ENCODE measurements at regions not wholly inside any gene's neighbourhood (a gene's known extent, or its start where the extent isn't known, plus 50 kb on each side); places are given as distances from the start of the nearest gene placed in this dataset.

- no peak for TF ChIP-seq ZNF837 (tag by site-specific recombination; IDR thresholded peaks at IDR 0.05)
These were observed 561.2 kb upstream of the SEL1L start (continued) for GRCh38 chr14:82094829-82095345.

DNA sequence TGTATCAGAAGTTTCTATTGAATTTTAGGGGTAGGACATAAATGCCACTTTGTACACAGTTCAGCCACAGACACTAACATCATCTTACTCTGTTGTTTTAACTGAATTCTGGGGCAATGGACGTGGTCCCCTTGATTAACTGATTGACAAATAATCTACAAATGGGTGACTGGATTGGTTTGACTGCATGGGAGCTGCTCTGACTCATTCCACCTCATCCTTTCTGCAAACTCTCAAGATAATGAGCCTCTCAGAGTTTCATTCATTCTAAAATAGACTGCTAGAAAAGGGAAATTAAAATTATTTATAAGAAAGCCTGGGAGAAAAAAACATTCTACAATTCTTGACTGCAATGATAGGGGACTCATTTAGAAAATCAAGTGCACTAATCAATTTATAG, 570.4 kb upstream of the SEL1L start:
- Histone ChIP-seq H3K4me3 (ENCODE audit: low read depth, low read length) (no peak overlapping the region), H3K9me3 (ENCODE audit: control insufficient read depth, insufficient read depth, low read depth, low read length) (no peaks in the 10 kb centered on the region), H3K27ac (ENCODE audit: extremely low read depth, low read depth, low read length) (no peak overlapping the region), H3K36me3 (ENCODE audit: control insufficient read depth in 2 of 2, insufficient read depth in 1 of 2, low read length in 2 of 2) (no peaks in the 10 kb centered on the region), H3K4me1 (ENCODE audit: control insufficient read depth, insufficient read depth, low read length) (no peaks in the 10 kb centered on the region)
- ChIA-PET POLR2A (no interaction called here), CTCF (no interaction called here)
- TF ChIP-seq ZNF24 (tag by site-specific recombination; IDR thresholded peaks at IDR 0.05) (no peak), ZBTB20 (tag by site-specific recombination; IDR thresholded peaks at IDR 0.05) (no peak)

DNA sequence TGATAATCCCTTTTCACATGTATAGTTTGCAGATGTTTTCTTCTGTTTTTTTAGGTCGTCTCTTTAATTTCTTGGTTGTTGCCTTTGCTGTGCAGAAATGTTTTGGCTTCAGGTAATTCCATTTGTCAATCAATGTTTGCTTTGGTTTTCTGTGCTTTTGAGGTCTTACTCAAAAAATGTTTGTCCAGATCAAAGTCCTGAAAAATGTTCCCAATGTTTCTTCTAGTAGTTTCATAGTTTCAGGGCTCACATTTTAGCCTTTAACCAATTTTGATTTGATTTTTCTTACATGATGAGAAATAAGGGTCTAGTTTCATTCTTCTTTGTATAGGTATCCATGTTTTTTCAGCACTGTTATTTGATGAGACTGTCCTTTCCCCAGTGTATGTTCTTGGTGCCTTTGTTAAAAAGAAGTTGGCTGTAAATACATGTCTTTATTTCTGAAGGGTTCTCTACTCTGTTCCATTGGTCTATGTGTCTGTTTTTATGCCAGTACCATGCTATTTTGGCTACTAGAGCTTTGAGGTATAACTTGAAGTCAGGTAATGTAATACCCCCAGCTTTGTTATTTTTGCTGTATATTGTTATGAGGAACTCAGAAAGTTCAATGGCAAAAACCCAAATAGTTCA, 578.7 kb upstream of the SEL1L start:
- no peak overlapping the region for H3K4me3 ChIP-seq (ENCODE audit: low read depth, low read length)
- no peaks in the 10 kb centered on the region for H3K9me3 ChIP-seq (ENCODE audit: control insufficient read depth, insufficient read depth, low read depth, low read length)
- no peaks in the 10 kb centered on the region for H3K4me1 ChIP-seq (ENCODE audit: control insufficient read depth, insufficient read depth, low read length)
- TF ChIP-seq PRDM4 (tag by site-specific recombination; IDR thresholded peaks at IDR 0.05) = no peak
- TF ChIP-seq ZFP41 (tag by site-specific recombination; IDR thresholded peaks at IDR 0.05; ENCODE audit: borderline replicate concordance) = no peak
- TF ChIP-seq, protein P1, sequence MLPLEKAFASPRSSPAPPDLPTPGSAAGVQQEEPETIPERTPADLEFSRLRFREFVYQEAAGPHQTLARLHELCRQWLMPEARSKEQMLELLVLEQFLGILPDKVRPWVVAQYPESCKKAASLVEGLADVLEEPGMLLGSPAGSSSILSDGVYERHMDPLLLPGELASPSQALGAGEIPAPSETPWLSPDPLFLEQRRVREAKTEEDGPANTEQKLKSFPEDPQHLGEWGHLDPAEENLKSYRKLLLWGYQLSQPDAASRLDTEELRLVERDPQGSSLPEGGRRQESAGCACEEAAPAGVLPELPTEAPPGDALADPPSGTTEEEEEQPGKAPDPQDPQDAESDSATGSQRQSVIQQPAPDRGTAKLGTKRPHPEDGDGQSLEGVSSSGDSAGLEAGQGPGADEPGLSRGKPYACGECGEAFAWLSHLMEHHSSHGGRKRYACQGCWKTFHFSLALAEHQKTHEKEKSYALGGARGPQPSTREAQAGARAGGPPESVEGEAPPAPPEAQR (tag by site-specific recombination; IDR thresholded peaks at IDR 0.05) = no peak
- no peak for TF ChIP-seq ZNF354C (tag by site-specific recombination; IDR thresholded peaks at IDR 0.05; ENCODE audit: borderline replicate concordance, low read depth)
- H3K36me3 ChIP-seq (ENCODE audit: control insufficient read depth in 2 of 2, insufficient read depth in 1 of 2, low read length in 2 of 2) = no peaks in the 10 kb centered on the region
- no peak overlapping the region for H3K27ac ChIP-seq (ENCODE audit: extremely low read depth, low read depth, low read length)
- CTCF ChIA-PET = no interaction called here
- POLR2A ChIA-PET = no interaction called here

DNA sequence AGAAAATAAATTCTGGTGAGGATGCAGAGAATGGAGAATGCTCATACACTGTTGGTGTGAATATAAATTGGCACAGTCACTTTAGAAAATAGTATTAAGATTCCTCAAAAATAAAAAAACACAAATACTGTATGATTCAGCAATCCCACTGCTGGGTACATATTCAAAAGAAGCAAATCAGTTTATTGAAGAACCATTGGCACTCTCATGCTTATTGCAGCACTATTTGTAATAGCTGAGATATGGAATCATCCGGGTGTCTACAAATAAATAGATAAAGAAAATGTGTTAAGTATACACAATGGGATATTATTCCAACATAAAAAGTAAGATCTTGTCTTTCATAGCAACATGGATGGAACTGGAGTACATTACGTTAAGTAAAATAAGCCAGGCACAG, 579.4 kb upstream of the SEL1L start:
- H3K9me3 ChIP-seq (ENCODE audit: control insufficient read depth, insufficient read depth, low read depth, low read length) = no peaks in the 10 kb centered on the region
- H3K4me3 ChIP-seq (ENCODE audit: low read depth, low read length) = no peak overlapping the region
- POLR2A ChIA-PET = no interaction called here

DNA sequence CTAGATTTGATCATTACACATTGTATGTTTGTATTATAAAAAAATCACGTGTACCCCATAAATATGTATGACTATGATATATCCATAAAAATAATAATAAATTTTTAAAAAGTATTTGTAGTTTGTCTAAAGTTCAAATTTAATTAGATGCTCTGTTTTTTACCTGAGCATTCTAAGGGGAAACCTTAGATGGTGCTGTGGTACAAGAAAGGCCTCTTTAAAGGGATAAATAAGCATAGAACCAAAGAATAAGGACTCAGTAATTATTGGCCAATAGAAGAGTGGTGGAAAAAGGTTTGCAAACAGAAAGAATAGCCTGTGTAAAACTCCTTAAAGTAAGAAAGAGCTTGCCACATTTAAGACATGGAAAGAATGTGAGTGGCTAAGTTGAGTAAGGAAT, 580.1 kb upstream of the SEL1L start:
- CTCF ChIA-PET = no interaction called here
- Histone ChIP-seq H3K36me3 (ENCODE audit: control insufficient read depth in 2 of 2, insufficient read depth in 1 of 2, low read length in 2 of 2) (no peaks in the 10 kb centered on the region), H3K27ac (ENCODE audit: extremely low read depth, low read depth, low read length) (no peak overlapping the region), H3K4me1 (ENCODE audit: control insufficient read depth, insufficient read depth, low read length) (no peaks in the 10 kb centered on the region), H3K4me3 (ENCODE audit: low read depth, low read length) (no peak overlapping the region), H3K9me3 (ENCODE audit: control insufficient read depth, insufficient read depth, low read depth, low read length) (no peaks in the 10 kb centered on the region)
- TF ChIP-seq ZNF529 (tag by site-specific recombination; IDR thresholded peaks at IDR 0.05; ENCODE audit: insufficient replicate concordance) (no peak), IKZF3 (tag by site-specific recombination; IDR thresholded peaks at IDR 0.05) (no peak)
- POLR2A ChIA-PET = no interaction called here

More for the DNA sequence above, 579.4 kb upstream of the SEL1L start:
- H3K36me3 ChIP-seq (ENCODE audit: control insufficient read depth in 2 of 2, insufficient read depth in 1 of 2, low read length in 2 of 2) = no peaks in the 10 kb centered on the region
- no peak overlapping the region for H3K27ac ChIP-seq (ENCODE audit: extremely low read depth, low read depth, low read length)
- H3K4me1 ChIP-seq (ENCODE audit: control insufficient read depth, insufficient read depth, low read length) = no peaks in the 10 kb centered on the region
- CTCF ChIA-PET = no interaction called here
- TF ChIP-seq ZNF138 (tag by site-specific recombination; IDR thresholded peaks at IDR 0.05; ENCODE audit: borderline replicate concordance) (no peak), ZNF792 (tag by site-specific recombination; IDR thresholded peaks at IDR 0.05) (no peak), GLIS2 (tag by site-specific recombination; IDR thresholded peaks at IDR 0.05) (no peak), ZNF561 (tag by site-specific recombination; IDR thresholded peaks at IDR 0.05; ENCODE audit: borderline replicate concordance) (no peak), ZNF544 (tag by site-specific recombination; IDR thresholded peaks at IDR 0.05) (no peak), ZNF202 (tag by site-specific recombination; IDR thresholded peaks at IDR 0.05; ENCODE audit: borderline replicate concordance) (no peak), ZNF843 (tag by site-specific recombination; IDR thresholded peaks at IDR 0.05) (no peak), KLF8 (tag by site-specific recombination; IDR thresholded peaks at IDR 0.05) (no peak), ZFP3 (tag by site-specific recombination; IDR thresholded peaks at IDR 0.05; ENCODE audit: low read depth) (no peak), GLI2 (tag by site-specific recombination; IDR thresholded peaks at IDR 0.05; ENCODE audit: borderline replicate concordance, low read depth) (no peak), ZBTB1 (tag by site-specific recombination; IDR thresholded peaks at IDR 0.05) (no peak), ZNF112 (tag by site-specific recombination; IDR thresholded peaks at IDR 0.05) (no peak), ZNF560 (tag by site-specific recombination; IDR thresholded peaks at IDR 0.05; ENCODE audit: borderline replicate concordance) (no peak)
